Liver (tissue), 8 donors: ENCODE measurements at regions not wholly inside any gene's neighbourhood (a gene's known extent, or its start where the extent isn't known, plus 50 kb on each side); places are given as distances from the start of the nearest gene placed in this dataset.

Source experiments
- DNase-seq: peaks from one replicate; pipeline ENCODE4 v3.0.0-alpha.2; 2017; ENCODE audit warnings: low spot score
- H3K27ac ChIP-seq, 2 donors: one replicate each; pipeline ENCODE4 v1.7.0; 2013; ENCODE audit warnings: inconsistent platforms in 2 of 2, low read length in 2 of 2, control low read depth in 1 of 2, low read depth in 1 of 2, mild to moderate bottlenecking in 1 of 2
- H3K27me3 ChIP-seq, 4 donors: one replicate each; pipeline versions ENCODE4 v1.6.1 to v1.7.0; 2013; ENCODE audit warnings: low read length in 3 of 4, inconsistent platforms in 1 of 4, mild to moderate bottlenecking in 1 of 4, moderate library complexity in 1 of 4; ENCODE audit not compliant: control insufficient read depth in 4 of 4, insufficient read depth in 4 of 4
- H3K36me3 ChIP-seq, 4 donors: one replicate each; pipeline versions ENCODE4 v1.6.1 to v1.7.0; 2013; ENCODE audit warnings: low read length in 3 of 4, mild to moderate bottlenecking in 3 of 4, low read depth in 1 of 4, moderate library complexity in 1 of 4; ENCODE audit not compliant: control insufficient read depth in 4 of 4, insufficient read depth in 3 of 4
- H3K4me1 ChIP-seq, 4 donors: one replicate each; pipeline versions ENCODE4 v1.6.1 to v1.7.0; 2013; ENCODE audit warnings: low read length in 3 of 4, mild to moderate bottlenecking in 3 of 4, moderate library complexity in 1 of 4; ENCODE audit not compliant: control insufficient read depth in 4 of 4, insufficient read depth in 4 of 4
- H3K4me3 ChIP-seq, 3 donors: one replicate each; pipeline versions ENCODE4 v1.6.1 to v1.7.0; 2013; ENCODE audit warnings: low read length in 3 of 3, control low read depth in 1 of 3, low read depth in 1 of 3, mild to moderate bottlenecking in 1 of 3
- H3K9ac ChIP-seq, 2 donors: one replicate each; pipeline ENCODE4 v1.7.0; 2013; ENCODE audit warnings: low read length in 2 of 2, mild to moderate bottlenecking in 2 of 2, moderate library complexity in 2 of 2, control low read depth in 1 of 2, low read depth in 1 of 2
- H3K9me3 ChIP-seq, 4 donors: one replicate each; pipeline versions ENCODE4 v1.6.1 to v1.7.0; 2013; ENCODE audit warnings: low read length in 3 of 4; ENCODE audit not compliant: control insufficient read depth in 4 of 4
- EGR1 ChIP-seq, 2 donors: IDR thresholded peaks; 2 replicates each; pipeline ENCODE4 v1.6.1; 2016 to 2018; ENCODE audit warnings: antibody characterized with exemption in 2 of 2, low read depth in 2 of 2
- FOXA2 ChIP-seq: IDR thresholded peaks from 2 replicates; pipeline ENCODE4 v1.6.1; 2016; ENCODE audit warnings: antibody characterized with exemption
- GABPA ChIP-seq, 2 donors: IDR thresholded peaks in 1 of 2; conservative IDR thresholded peaks in 1 of 2; 2 replicates each; pipeline ENCODE4 v1.6.1; 2016; ENCODE audit warnings: antibody characterized with exemption in 2 of 2, mild to moderate bottlenecking in 1 of 2, moderate library complexity in 1 of 2
- HNF4A ChIP-seq, 2 donors: conservative IDR thresholded peaks; 2 replicates each; pipeline ENCODE4 v1.6.1; 2016; ENCODE audit warnings: antibody characterized with exemption in 2 of 2, mild to moderate bottlenecking in 2 of 2
- HNF4G ChIP-seq: IDR thresholded peaks from 2 replicates; pipeline ENCODE4 v1.6.1; 2016; ENCODE audit warnings: antibody characterized with exemption
- JUND ChIP-seq, 2 donors: IDR thresholded peaks; 2 replicates each; pipeline ENCODE4 v1.6.1; 2016; ENCODE audit warnings: antibody characterized with exemption in 2 of 2
- NR2F2 ChIP-seq: IDR thresholded peaks from 2 replicates; pipeline ENCODE4 v1.6.1; 2016; ENCODE audit warnings: antibody characterized with exemption
- RAD21 ChIP-seq, 2 donors: IDR thresholded peaks; 2 replicates each; pipeline ENCODE4 v1.6.1; 2016; ENCODE audit warnings: antibody characterized with exemption in 2 of 2, mild to moderate bottlenecking in 2 of 2
- RXRA ChIP-seq, 2 donors: IDR thresholded peaks; 2 replicates each; pipeline ENCODE4 v1.6.1; 2017 to 2018; ENCODE audit warnings: antibody characterized with exemption in 2 of 2, mild to moderate bottlenecking in 1 of 2
- TAF1 ChIP-seq: conservative IDR thresholded peaks from 2 replicates; pipeline ENCODE4 v1.6.1; 2016; ENCODE audit warnings: antibody characterized with exemption, mild to moderate bottlenecking
- YY1 ChIP-seq: IDR thresholded peaks from 2 replicates; pipeline ENCODE4 v1.6.1; 2016; ENCODE audit warnings: antibody characterized with exemption, mild to moderate bottlenecking
- WGBS: extraction: QIAGEN DNeasy Blood & Tissue Kit; methylation state at CpG from one replicate; pipeline ENCODE4 v1.1.7; 2013; 5-methylcytosine and 5-hydroxymethylcytosine counted together
- TF ChIP-seq, protein P1 (sequence below): IDR thresholded peaks from 2 replicates; pipeline ENCODE4 v1.6.1; 2016; ENCODE audit warnings: antibody characterized with exemption
- TF ChIP-seq, protein P2 (sequence below): fragments of 150-350 bp; IDR thresholded peaks from 2 replicates; pipeline ENCODE4 v1.5.1; 2017; ENCODE audit warnings: improper control_type of control experiment, low read depth, low read length; ENCODE audit not compliant: missing input control
- TF ChIP-seq, protein P3 (sequence below): IDR thresholded peaks from 2 replicates; pipeline ENCODE4 v1.6.1; 2016; ENCODE audit warnings: antibody characterized with exemption
- TF ChIP-seq, protein P4 (sequence below): IDR thresholded peaks from 2 replicates; pipeline ENCODE4 v1.6.1; 2016; ENCODE audit warnings: antibody characterized with exemption, mild to moderate bottlenecking
- TF ChIP-seq, protein P5 (sequence below): IDR thresholded peaks from 2 replicates; pipeline ENCODE4 v1.6.1; 2016; ENCODE audit warnings: antibody characterized with exemption
- donor health status: healthy.
- donor health status: healthy.
- donor health status: healthy.
- donor health status: healthy.
- donor health status: healthy.

DNA sequence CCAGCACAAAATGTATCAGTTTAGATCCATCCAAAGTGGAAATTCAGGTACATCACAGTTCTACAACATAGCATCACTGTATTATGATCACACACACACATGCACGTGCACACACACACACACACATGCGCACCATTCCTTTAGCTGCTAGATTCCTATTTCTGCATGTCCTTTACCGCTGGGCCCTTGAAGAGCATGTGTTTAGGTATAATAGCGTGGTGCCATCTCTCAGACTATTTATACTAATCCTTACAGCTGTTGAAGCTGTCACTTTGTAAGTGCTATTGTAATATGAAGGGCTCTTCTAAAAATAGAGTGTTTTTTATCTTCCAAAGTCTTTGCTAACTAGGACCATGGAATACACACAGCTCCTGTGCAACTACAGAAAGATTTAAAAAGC lies 308.8 kb upstream of the TRPC7 start:
- Histone ChIP-seq H3K4me1 (no peaks in the 10 kb centered on the region), H3K9ac (no peak overlapping the region), H3K27ac (no peak overlapping the region), H3K4me3 (no peak overlapping the region), H3K27me3 (no peaks in the 10 kb centered on the region), H3K36me3 (no peaks in the 10 kb centered on the region), H3K9me3 (no peaks in the 10 kb centered on the region)
- TF ChIP-seq, protein P1, sequence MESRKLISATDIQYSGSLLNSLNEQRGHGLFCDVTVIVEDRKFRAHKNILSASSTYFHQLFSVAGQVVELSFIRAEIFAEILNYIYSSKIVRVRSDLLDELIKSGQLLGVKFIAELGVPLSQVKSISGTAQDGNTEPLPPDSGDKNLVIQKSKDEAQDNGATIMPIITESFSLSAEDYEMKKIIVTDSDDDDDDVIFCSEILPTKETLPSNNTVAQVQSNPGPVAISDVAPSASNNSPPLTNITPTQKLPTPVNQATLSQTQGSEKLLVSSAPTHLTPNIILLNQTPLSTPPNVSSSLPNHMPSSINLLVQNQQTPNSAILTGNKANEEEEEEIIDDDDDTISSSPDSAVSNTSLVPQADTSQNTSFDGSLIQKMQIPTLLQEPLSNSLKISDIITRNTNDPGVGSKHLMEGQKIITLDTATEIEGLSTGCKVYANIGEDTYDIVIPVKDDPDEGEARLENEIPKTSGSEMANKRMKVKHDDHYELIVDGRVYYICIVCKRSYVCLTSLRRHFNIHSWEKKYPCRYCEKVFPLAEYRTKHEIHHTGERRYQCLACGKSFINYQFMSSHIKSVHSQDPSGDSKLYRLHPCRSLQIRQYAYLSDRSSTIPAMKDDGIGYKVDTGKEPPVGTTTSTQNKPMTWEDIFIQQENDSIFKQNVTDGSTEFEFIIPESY = no peak
- TF ChIP-seq FOXA2 = no peak
- TF ChIP-seq, protein P2, sequence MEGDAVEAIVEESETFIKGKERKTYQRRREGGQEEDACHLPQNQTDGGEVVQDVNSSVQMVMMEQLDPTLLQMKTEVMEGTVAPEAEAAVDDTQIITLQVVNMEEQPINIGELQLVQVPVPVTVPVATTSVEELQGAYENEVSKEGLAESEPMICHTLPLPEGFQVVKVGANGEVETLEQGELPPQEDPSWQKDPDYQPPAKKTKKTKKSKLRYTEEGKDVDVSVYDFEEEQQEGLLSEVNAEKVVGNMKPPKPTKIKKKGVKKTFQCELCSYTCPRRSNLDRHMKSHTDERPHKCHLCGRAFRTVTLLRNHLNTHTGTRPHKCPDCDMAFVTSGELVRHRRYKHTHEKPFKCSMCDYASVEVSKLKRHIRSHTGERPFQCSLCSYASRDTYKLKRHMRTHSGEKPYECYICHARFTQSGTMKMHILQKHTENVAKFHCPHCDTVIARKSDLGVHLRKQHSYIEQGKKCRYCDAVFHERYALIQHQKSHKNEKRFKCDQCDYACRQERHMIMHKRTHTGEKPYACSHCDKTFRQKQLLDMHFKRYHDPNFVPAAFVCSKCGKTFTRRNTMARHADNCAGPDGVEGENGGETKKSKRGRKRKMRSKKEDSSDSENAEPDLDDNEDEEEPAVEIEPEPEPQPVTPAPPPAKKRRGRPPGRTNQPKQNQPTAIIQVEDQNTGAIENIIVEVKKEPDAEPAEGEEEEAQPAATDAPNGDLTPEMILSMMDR = no peak
- TF ChIP-seq RXRA (IDR thresholded peaks at IDR 0.05) = no peak
- TF ChIP-seq, protein P3, sequence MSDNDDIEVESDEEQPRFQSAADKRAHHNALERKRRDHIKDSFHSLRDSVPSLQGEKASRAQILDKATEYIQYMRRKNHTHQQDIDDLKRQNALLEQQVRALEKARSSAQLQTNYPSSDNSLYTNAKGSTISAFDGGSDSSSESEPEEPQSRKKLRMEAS = no peak
- TF ChIP-seq, protein P4, sequence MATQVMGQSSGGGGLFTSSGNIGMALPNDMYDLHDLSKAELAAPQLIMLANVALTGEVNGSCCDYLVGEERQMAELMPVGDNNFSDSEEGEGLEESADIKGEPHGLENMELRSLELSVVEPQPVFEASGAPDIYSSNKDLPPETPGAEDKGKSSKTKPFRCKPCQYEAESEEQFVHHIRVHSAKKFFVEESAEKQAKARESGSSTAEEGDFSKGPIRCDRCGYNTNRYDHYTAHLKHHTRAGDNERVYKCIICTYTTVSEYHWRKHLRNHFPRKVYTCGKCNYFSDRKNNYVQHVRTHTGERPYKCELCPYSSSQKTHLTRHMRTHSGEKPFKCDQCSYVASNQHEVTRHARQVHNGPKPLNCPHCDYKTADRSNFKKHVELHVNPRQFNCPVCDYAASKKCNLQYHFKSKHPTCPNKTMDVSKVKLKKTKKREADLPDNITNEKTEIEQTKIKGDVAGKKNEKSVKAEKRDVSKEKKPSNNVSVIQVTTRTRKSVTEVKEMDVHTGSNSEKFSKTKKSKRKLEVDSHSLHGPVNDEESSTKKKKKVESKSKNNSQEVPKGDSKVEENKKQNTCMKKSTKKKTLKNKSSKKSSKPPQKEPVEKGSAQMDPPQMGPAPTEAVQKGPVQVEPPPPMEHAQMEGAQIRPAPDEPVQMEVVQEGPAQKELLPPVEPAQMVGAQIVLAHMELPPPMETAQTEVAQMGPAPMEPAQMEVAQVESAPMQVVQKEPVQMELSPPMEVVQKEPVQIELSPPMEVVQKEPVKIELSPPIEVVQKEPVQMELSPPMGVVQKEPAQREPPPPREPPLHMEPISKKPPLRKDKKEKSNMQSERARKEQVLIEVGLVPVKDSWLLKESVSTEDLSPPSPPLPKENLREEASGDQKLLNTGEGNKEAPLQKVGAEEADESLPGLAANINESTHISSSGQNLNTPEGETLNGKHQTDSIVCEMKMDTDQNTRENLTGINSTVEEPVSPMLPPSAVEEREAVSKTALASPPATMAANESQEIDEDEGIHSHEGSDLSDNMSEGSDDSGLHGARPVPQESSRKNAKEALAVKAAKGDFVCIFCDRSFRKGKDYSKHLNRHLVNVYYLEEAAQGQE = no peak
- no peak for TF ChIP-seq EGR1 (IDR thresholded peaks at IDR 0.05; ENCODE audit: low read depth in 2 of 2)
- no peak for TF ChIP-seq NR2F2
- TF ChIP-seq HNF4A (conservative IDR thresholded peaks at IDR 0.05) = no peak
- no peak for TF ChIP-seq HNF4G
- TF ChIP-seq, protein P5, sequence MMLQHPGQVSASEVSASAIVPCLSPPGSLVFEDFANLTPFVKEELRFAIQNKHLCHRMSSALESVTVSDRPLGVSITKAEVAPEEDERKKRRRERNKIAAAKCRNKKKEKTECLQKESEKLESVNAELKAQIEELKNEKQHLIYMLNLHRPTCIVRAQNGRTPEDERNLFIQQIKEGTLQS = no peak
- TF ChIP-seq RAD21 (IDR thresholded peaks at IDR 0.05) = no peak
- TF ChIP-seq TAF1 = no peak
- TF ChIP-seq YY1 = no peak
- TF ChIP-seq JUND (IDR thresholded peaks at IDR 0.05) = no peak
- 88% methylated on average over 4 of the region's 4 CpGs for WGBS
- no peak for DNase-seq

DNA sequence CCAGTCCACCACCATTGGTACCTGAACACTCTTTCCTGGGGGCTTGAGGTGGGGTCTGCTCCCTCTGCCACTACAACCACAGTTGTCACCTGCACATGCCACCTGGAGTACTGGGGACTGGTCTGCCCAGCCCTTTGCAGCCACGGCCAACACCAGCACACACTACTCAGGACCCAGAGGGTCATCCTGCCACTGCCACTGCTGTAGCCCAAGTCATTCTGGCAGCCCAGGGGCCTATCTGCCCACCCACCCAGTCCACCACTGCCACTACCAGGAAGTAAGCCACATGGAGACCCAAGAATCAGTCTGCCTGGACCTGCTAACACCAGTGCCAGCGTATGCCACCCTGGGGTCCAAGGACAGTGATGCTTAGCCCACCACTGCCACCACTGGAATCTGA lies 302.4 kb upstream of the TRPC7 start:
- no peak for TF ChIP-seq HNF4A (conservative IDR thresholded peaks at IDR 0.05)
- TF ChIP-seq, protein P5 = no peak
- TF ChIP-seq RXRA (IDR thresholded peaks at IDR 0.05) = no peak
- TF ChIP-seq, protein P1 = no peak
- TF ChIP-seq NR2F2 = no peak
- no peak for TF ChIP-seq HNF4G
- TF ChIP-seq, protein P4 = no peak
- TF ChIP-seq GABPA (IDR thresholded peaks at IDR 0.05 in 1 of 2, conservative IDR thresholded peaks at IDR 0.05 in 1 of 2) = no peak
- TF ChIP-seq FOXA2 = no peak
- no peak for TF ChIP-seq TAF1
- TF ChIP-seq EGR1 (IDR thresholded peaks at IDR 0.05; ENCODE audit: low read depth in 2 of 2) = no peak
- TF ChIP-seq RAD21 (IDR thresholded peaks at IDR 0.05) = no peak
- 78% methylated on average over 2 of the region's 2 CpGs for whole genome bisulfite sequencing
- Histone ChIP-seq H3K9ac (no peak overlapping the region), H3K27me3 (peaks cover 0 to 5% (median 0%) of the 10 kb centered on the region in 4 donors), H3K9me3 (no peaks in the 10 kb centered on the region), H3K27ac (no peak overlapping the region), H3K4me3 (no peak overlapping the region), H3K4me1 (no peaks in the 10 kb centered on the region), H3K36me3 (no peaks in the 10 kb centered on the region)
- no peak for DNase-seq
